NCI-H82 treated with DMSO at 0.1 percent for 48 hours (cell line): ENCODE measurements at regions not wholly inside any gene's neighbourhood (a gene's known extent, or its start where the extent isn't known, plus 50 kb on each side); places are given as distances from the start of the nearest gene placed in this dataset.

ENCODE experiments used
- DNase-seq: peaks from one replicate; lab custom pipeline; 2025; ENCODE audit not compliant: unreplicated experiment; lab: John Stamatoyannopoulos, UW

- no peak for DNase-seq
Observed at GRCh38 chr4:141783770-141784169, 147.4 kb downstream of the IL15 start.

- DNase-seq = no peak
Observed at GRCh38 chr4:141786946-141787345, 150.6 kb downstream of the IL15 start.

- no peak for DNase-seq
Observed at GRCh38 chr4:141788169-141788915, 152.0 kb downstream of the IL15 start.

GRCh38 chr4:141789716-141790115 lies 153.3 kb downstream of the IL15 start:
- no peak for DNase-seq

GRCh38 chr4:141792164-141792563 lies 155.8 kb downstream of the IL15 start:
- DNase-seq = no peak

- DNase-seq = no peak
Observed at GRCh38 chr4:141797966-141798365, 161.6 kb downstream of the IL15 start.

GRCh38 chr4:141801558-141801957 lies 165.2 kb downstream of the IL15 start:
- DNase-seq = no peak

GRCh38 chr4:141802333-141802732 lies 165.9 kb downstream of the IL15 start:
- no peak for DNase-seq

- no peak for DNase-seq
Observed at GRCh38 chr4:141804836-141805235, 168.5 kb downstream of the IL15 start.

- no peak for DNase-seq
Observed at GRCh38 chr4:141807103-141807891, 170.9 kb downstream of the IL15 start.

GRCh38 chr4:141810038-141810711 lies 173.8 kb downstream of the IL15 start:
- peak; percentile 4 for DNase-seq

- peak; percentile 28 for DNase-seq
Observed at GRCh38 chr4:141810712-141811375, 174.5 kb downstream of the IL15 start.

GRCh38 chr4:141812158-141812557 lies 175.8 kb downstream of the IL15 start:
- no peak for DNase-seq

GRCh38 chr4:141814499-141814898 lies 178.1 kb downstream of the IL15 start:
- DNase-seq = no peak

- DNase-seq = peak; percentile 39
Observed at GRCh38 chr4:141815646-141816045, 179.3 kb downstream of the IL15 start.

GRCh38 chr4:141826260-141826659 lies 189.9 kb downstream of the IL15 start:
- no peak for DNase-seq

- no peak for DNase-seq
Observed at GRCh38 chr4:141833209-141833608, 196.8 kb downstream of the IL15 start.

- DNase-seq = no peak
Observed at GRCh38 chr4:141840299-141840986, 204.1 kb downstream of the IL15 start.

- no peak for DNase-seq
Observed at GRCh38 chr4:141843136-141843535, 206.8 kb downstream of the IL15 start.

GRCh38 chr4:141845901-141846300 lies 209.5 kb downstream of the IL15 start:
- no peak for DNase-seq

- no peak for DNase-seq
Observed at GRCh38 chr4:141849367-141849766, 213.0 kb downstream of the IL15 start.
